B cell (primary cell): ENCODE measurements at regions not wholly inside any gene's neighbourhood (a gene's known extent, or its start where the extent isn't known, plus 50 kb on each side); places are given as distances from the start of the nearest gene placed in this dataset.

Experiments used
- ATAC-seq: fragments of 200-7000 bp; cut with Tn5 transposase; one replicate; pipeline ENCODE4 v1.10.0; 2021; ENCODE audit warnings: low read depth, mild to moderate bottlenecking, moderate number of reproducible peaks, moderate library complexity
- CTCF ChIA-PET: fragments of 350-600 bp; sonication (Branson Sonifier 250); formaldehyde crosslinking; loops from one replicate; lab custom pipeline; 2021; ENCODE audit warnings: antibody characterized with exemption, inconsistent platforms; lab: Charles Lee
- POLR2A ChIA-PET: fragments of 350-600 bp; sonication (Branson Sonifier 250); formaldehyde crosslinking; loops from one replicate; lab custom pipeline; 2021; ENCODE audit warnings: antibody characterized with exemption; lab: Charles Lee
- DNase-seq: peaks from one replicate; pipeline ENCODE4 v3.0.0; 2013
- H2AFZ ChIP-seq: 2 replicates; pipeline ENCODE4 v1.6.1; 2012; ENCODE audit warnings: mild to moderate bottlenecking, low read depth, low read length; ENCODE audit not compliant: insufficient read depth, poor library complexity, severe bottlenecking
- H3K27ac ChIP-seq, 2 donors: 1 replicate in 1 of 2; 2 replicates in 1 of 2; pipeline ENCODE4 v1.5.1; 2012 to 2013; ENCODE audit warnings: low read length in 2 of 2, mild to moderate bottlenecking in 2 of 2, moderate library complexity in 1 of 2
- H3K27me3 ChIP-seq, 4 experiments: fragments of 200-600 bp in 1 of 4; sonication (generic) in 1 of 4; replicated peaks in 1 of 4; 1 replicate in 2 of 4; 2 replicates in 2 of 4; pipeline versions ENCODE4 v1.6.1 to v1.7.0; 2013 to 2016; ENCODE audit warnings: low read length in 3 of 4, mild to moderate bottlenecking in 2 of 4, mixed read lengths in 1 of 4, moderate library complexity in 1 of 4; ENCODE audit not compliant: insufficient read depth in 4 of 4, control insufficient read depth in 3 of 4; ENCODE audit errors: control extremely low read depth in 1 of 4
- H3K36me3 ChIP-seq, 2 experiments: replicated peaks in 1 of 2; 1 replicate in 1 of 2; 2 replicates in 1 of 2; pipeline versions ENCODE4 v1.6.1 to v1.7.1; 2013; ENCODE audit warnings: low read length in 1 of 2; ENCODE audit not compliant: insufficient read depth in 2 of 2, control insufficient read depth in 1 of 2; ENCODE audit errors: control extremely low read depth in 1 of 2, extremely low read depth in 1 of 2
- H3K4me1 ChIP-seq, 2 donors: fragments of 200-600 bp in 1 of 2; sonication (generic) in 1 of 2; 1 replicate in 1 of 2; 2 replicates in 1 of 2; pipeline versions ENCODE4 v1.5.1 to v1.6.1; 2013 to 2017; ENCODE audit warnings: low read length in 2 of 2; ENCODE audit not compliant: control insufficient read depth in 2 of 2, insufficient read depth in 2 of 2
- H3K4me2 ChIP-seq: replicated peaks from 2 replicates; pipeline ENCODE3; 2012; ENCODE audit warnings: mild to moderate bottlenecking, low read depth, low read length; ENCODE audit not compliant: poor library complexity, severe bottlenecking
- H3K4me3 ChIP-seq, 5 experiments: fragments of 200-600 bp in 1 of 5; sonication (generic) in 1 of 5; 1 replicate in 3 of 5; 2 replicates in 2 of 5; pipeline versions ENCODE4 v1.5.1 to v1.7.0; 2011 to 2016; ENCODE audit warnings: low read length in 4 of 5, mild to moderate bottlenecking in 4 of 5, low read depth in 2 of 5, control low read depth in 1 of 5, moderate library complexity in 1 of 5; ENCODE audit not compliant: insufficient read depth in 1 of 5; ENCODE audit errors: control extremely low read depth in 1 of 5, extremely low read depth in 1 of 5
- H3K79me2 ChIP-seq: fragments of 200-600 bp; sonication (generic); one replicate; pipeline ENCODE4 v1.6.0; 2016; ENCODE audit warnings: low read length; ENCODE audit not compliant: control insufficient read depth, insufficient read depth
- H3K9ac ChIP-seq: fragments of 200-600 bp; sonication (generic); 2 replicates; pipeline ENCODE4 v1.6.1; 2017; ENCODE audit warnings: mild to moderate bottlenecking, low read length, moderate library complexity
- H3K9me3 ChIP-seq, 3 donors: one replicate each; pipeline versions ENCODE4 v1.6.1 to v1.7.1; 2013; ENCODE audit warnings: low read length in 2 of 3; ENCODE audit not compliant: control insufficient read depth in 2 of 3, insufficient read depth in 1 of 3; ENCODE audit errors: control extremely low read depth in 1 of 3
- H4K20me1 ChIP-seq: 2 replicates; pipeline ENCODE4 v1.6.0; 2012; ENCODE audit warnings: mild to moderate bottlenecking, low read length; ENCODE audit not compliant: insufficient read depth, control insufficient read depth, poor library complexity, severe bottlenecking
- H3K27ac Mint-ChIP-seq: one replicate; pipeline ENCODE4 v1.8.0; 2021; ENCODE audit warnings: mixed read lengths
- H3K27me3 Mint-ChIP-seq: one replicate; pipeline ENCODE4 v1.8.0; 2021; ENCODE audit warnings: mixed read lengths
- H3K4me1 Mint-ChIP-seq: one replicate; pipeline ENCODE4 v1.8.0; 2021; ENCODE audit warnings: mixed read lengths
- H3K4me3 Mint-ChIP-seq: one replicate; pipeline ENCODE4 v1.8.0; 2021; ENCODE audit warnings: mixed read lengths
- H3K9me3 Mint-ChIP-seq: one replicate; pipeline ENCODE4 v1.8.0; 2022; ENCODE audit warnings: mixed read lengths; ENCODE audit not compliant: insufficient read depth
- CTCF ChIP-seq: fragments of 200-600 bp; IDR thresholded peaks from one replicate; pipeline ENCODE4 v1.8.0; 2022; ENCODE audit warnings: antibody characterized with exemption, mild to moderate bottlenecking
- EZH2 ChIP-seq: IDR thresholded peaks from 2 replicates; pipeline ENCODE4 v1.6.1; 2012; ENCODE audit warnings: borderline replicate concordance, low read depth, mild to moderate bottlenecking, moderate library complexity, low read length; ENCODE audit not compliant: insufficient read depth, poor library complexity, severe bottlenecking
- WGBS: methylation state at CpG from one replicate; pipeline ENCODE4 v1.1.5; 2013; ENCODE audit warnings: missing lambda C conversion rate; ENCODE audit not compliant: insufficient coverage; 5-methylcytosine and 5-hydroxymethylcytosine counted together
- intact Hi-C: fragments of 100-400 bp; cut with micrococcal nuclease; formaldehyde crosslinking; loops from one replicate; pipeline ENCODE4 v1.10.0; 2022

DNA sequence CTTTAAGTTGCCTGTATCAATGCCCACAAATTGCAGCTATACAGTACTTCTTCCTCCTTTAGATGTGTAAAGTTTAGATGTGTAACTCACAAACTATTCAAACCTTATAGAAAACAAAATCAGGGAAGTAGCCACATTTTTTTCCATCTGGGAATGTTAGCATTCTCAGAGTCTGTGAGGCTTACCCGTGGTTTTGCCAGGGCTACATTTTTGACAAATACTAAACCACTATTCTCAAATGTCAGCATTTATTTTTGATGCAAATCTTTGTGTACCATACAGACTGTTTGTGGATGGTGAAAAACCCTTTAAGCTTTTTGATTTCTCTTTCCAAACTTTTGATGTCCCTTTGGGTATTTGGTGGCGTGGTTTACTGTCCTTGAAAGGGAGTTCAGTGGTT, 216.4 kb downstream of the POSTN start:
- Histone ChIP-seq H4K20me1 (no peaks in the 10 kb centered on the region), H3K9ac (no peak overlapping the region), H3K79me2 (no peaks in the 10 kb centered on the region), H3K4me2 (no peak overlapping the region), H3K4me1 (no peaks in the 10 kb centered on the region), H3K27ac (no peak overlapping the region), H3K27me3 (no peaks in the 10 kb centered on the region), H2AFZ (no peak overlapping the region), H3K4me3 (no peak overlapping the region), H3K36me3 (no peaks in the 10 kb centered on the region), H3K9me3 (no peaks in the 10 kb centered on the region)
- H3K27ac Mint-ChIP-seq = no peak overlapping the region
- intact Hi-C loops = no loop called here
- no peaks in the 10 kb centered on the region for H3K4me1 Mint-ChIP-seq
- peaks cover 3% of the 10 kb centered on the region for H3K9me3 Mint-ChIP-seq
- no peak for TF ChIP-seq EZH2
- no peak for TF ChIP-seq CTCF
- DNase-seq (no peak), ATAC-seq (no peak)
- no peak overlapping the region for H3K4me3 Mint-ChIP-seq
- CTCF ChIA-PET = no interaction called here
- WGBS = 20% methylated on average over 1 of the region's 2 CpGs
- POLR2A ChIA-PET = no interaction called here
- no peaks in the 10 kb centered on the region for H3K27me3 Mint-ChIP-seq

GRCh38 chr13:37381502-37381901, 217.1 kb downstream of the POSTN start:
- intact Hi-C loops = no loop called here
- Mint-ChIP-seq H3K4me1 (no peaks in the 10 kb centered on the region), H3K9me3 (no peaks in the 10 kb centered on the region), H3K4me3 (no peak overlapping the region), H3K27ac (no peak overlapping the region), H3K27me3 (no peaks in the 10 kb centered on the region)
- no CpG with 5 or more reads among the region's 1 CpG for WGBS
- CTCF ChIA-PET = no interaction called here
- Histone ChIP-seq H3K27ac (no peak overlapping the region), H3K4me1 (no peaks in the 10 kb centered on the region), H3K4me2 (no peak overlapping the region), H3K9me3 (no peaks in the 10 kb centered on the region), H3K9ac (no peak overlapping the region), H4K20me1 (no peaks in the 10 kb centered on the region), H3K27me3 (no peaks in the 10 kb centered on the region), H2AFZ (no peak overlapping the region), H3K4me3 (no peak overlapping the region), H3K79me2 (no peaks in the 10 kb centered on the region), H3K36me3 (no peaks in the 10 kb centered on the region)
- POLR2A ChIA-PET = no interaction called here
- TF ChIP-seq CTCF (no peak), EZH2 (no peak)
- DNase-seq = no peak
- no peak for ATAC-seq
